K562 (cell line): ENCODE measurements at regions not wholly inside any gene's neighbourhood (a gene's known extent, or its start where the extent isn't known, plus 50 kb on each side); places are given as distances from the start of the nearest gene placed in this dataset.

Experiments used
- NBN ChIP-seq: fragments of 450-650 bp; IDR thresholded peaks from 2 replicates; pipeline ENCODE4 v1.6.1; 2016; ENCODE audit warnings: low read depth, mild to moderate bottlenecking
- NR2C2 ChIP-seq, 2 experiments: fragments of 200-800 bp in 1 of 2; sonication (Bioruptor generic) in 1 of 2; sonication (generic) in 1 of 2; formaldehyde crosslinking in 1 of 2; IDR thresholded peaks; 2 replicates each; pipeline versions ENCODE4 v1.6.1 to v1.8.0; 2016 to 2022; ENCODE audit warnings: mild to moderate bottlenecking in 1 of 2, missing compliant biosample characterization in 1 of 2, missing genetic modification characterization in 1 of 2, missing genetic modification reagents in 1 of 2
- RBFOX2 ChIP-seq: fragments of 200-400 bp; formaldehyde crosslinking; IDR thresholded peaks from 2 replicates; pipeline ENCODE4 v1.6.1; 2017; ENCODE audit warnings: low read depth, mild to moderate bottlenecking, low read length, moderate library complexity
- YY1 ChIP-seq, 3 experiments: IDR thresholded peaks; 2 replicates each; pipeline ENCODE4 v1.6.1; 2011; ENCODE audit warnings: low read length in 2 of 3, mild to moderate bottlenecking in 2 of 3, moderate library complexity in 2 of 3, borderline replicate concordance in 1 of 3, control low read depth in 1 of 3, low read depth in 1 of 3; ENCODE audit not compliant: insufficient read depth in 3 of 3, insufficient replicate concordance in 2 of 3, control insufficient read depth in 1 of 3, insufficient read length in 1 of 3; ENCODE audit errors: extremely low read depth in 1 of 3
- ZNF644 ChIP-seq: fragments of 200-800 bp; sonication (Bioruptor generic); IDR thresholded peaks from 2 replicates; pipeline ENCODE4 v1.6.1; 2016; ENCODE audit warnings: low read depth, missing genetic modification characterization, missing compliant biosample characterization
- TF ChIP-seq, protein P1 (sequence below): fragments of 450-650 bp; IDR thresholded peaks from 2 replicates; pipeline ENCODE4 v1.7.1; 2018; ENCODE audit warnings: mild to moderate bottlenecking, low read depth; ENCODE audit not compliant: partially characterized antibody
- TF ChIP-seq, protein P2 (sequence below), 3 experiments: IDR thresholded peaks in 2 of 3; conservative IDR thresholded peaks in 1 of 3; 2 replicates each; pipeline ENCODE4 v1.5.1; 2011 to 2012; ENCODE audit warnings: low read length in 3 of 3, mild to moderate bottlenecking in 3 of 3, control low read depth in 2 of 3, improper control_type of control experiment in 1 of 3, inconsistent platforms in 1 of 3, low read depth in 1 of 3, mixed read lengths in 1 of 3, moderate library complexity in 1 of 3; ENCODE audit not compliant: insufficient read depth in 2 of 3

DNA sequence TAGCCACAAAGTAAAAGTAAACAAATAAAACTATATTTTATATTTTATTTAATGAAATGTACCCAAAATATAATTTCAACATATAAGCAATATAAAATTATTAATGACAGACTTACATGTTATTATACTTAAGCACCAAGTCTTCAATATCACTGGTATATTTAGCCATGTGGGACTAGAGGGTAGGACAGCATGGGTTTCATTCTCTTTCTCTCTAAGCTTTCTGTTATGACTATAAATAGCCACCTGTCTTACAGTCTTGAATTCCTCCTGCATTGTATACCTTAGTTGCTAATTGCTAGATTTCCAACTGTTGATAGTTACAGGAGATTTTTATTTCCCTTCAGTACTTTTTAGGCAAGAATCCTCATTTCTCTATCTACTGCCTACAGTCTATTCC lies 63.1 kb upstream of the LIN7A start:
- TF ChIP-seq, protein P1, sequence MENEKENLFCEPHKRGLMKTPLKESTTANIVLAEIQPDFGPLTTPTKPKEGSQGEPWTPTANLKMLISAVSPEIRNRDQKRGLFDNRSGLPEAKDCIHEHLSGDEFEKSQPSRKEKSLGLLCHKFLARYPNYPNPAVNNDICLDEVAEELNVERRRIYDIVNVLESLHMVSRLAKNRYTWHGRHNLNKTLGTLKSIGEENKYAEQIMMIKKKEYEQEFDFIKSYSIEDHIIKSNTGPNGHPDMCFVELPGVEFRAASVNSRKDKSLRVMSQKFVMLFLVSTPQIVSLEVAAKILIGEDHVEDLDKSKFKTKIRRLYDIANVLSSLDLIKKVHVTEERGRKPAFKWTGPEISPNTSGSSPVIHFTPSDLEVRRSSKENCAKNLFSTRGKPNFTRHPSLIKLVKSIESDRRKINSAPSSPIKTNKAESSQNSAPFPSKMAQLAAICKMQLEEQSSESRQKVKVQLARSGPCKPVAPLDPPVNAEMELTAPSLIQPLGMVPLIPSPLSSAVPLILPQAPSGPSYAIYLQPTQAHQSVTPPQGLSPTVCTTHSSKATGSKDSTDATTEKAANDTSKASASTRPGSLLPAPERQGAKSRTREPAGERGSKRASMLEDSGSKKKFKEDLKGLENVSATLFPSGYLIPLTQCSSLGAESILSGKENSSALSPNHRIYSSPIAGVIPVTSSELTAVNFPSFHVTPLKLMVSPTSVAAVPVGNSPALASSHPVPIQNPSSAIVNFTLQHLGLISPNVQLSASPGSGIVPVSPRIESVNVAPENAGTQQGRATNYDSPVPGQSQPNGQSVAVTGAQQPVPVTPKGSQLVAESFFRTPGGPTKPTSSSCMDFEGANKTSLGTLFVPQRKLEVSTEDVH = no peak
- TF ChIP-seq NBN = no peak
- TF ChIP-seq YY1 (IDR thresholded peaks at IDR 0.05; ENCODE audit: borderline replicate concordance in 1 of 3, control insufficient read depth in 1 of 3, extremely low read depth in 1 of 3, insufficient read depth in 3 of 3, insufficient read length in 1 of 3, insufficient replicate concordance in 2 of 3, low read depth in 1 of 3, low read length in 2 of 3) = no peak
- no peak for TF ChIP-seq RBFOX2
- TF ChIP-seq, protein P2, sequence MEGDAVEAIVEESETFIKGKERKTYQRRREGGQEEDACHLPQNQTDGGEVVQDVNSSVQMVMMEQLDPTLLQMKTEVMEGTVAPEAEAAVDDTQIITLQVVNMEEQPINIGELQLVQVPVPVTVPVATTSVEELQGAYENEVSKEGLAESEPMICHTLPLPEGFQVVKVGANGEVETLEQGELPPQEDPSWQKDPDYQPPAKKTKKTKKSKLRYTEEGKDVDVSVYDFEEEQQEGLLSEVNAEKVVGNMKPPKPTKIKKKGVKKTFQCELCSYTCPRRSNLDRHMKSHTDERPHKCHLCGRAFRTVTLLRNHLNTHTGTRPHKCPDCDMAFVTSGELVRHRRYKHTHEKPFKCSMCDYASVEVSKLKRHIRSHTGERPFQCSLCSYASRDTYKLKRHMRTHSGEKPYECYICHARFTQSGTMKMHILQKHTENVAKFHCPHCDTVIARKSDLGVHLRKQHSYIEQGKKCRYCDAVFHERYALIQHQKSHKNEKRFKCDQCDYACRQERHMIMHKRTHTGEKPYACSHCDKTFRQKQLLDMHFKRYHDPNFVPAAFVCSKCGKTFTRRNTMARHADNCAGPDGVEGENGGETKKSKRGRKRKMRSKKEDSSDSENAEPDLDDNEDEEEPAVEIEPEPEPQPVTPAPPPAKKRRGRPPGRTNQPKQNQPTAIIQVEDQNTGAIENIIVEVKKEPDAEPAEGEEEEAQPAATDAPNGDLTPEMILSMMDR (IDR thresholded peaks at IDR 0.05 in 2 of 3, conservative IDR thresholded peaks at IDR 0.05 in 1 of 3; ENCODE audit: insufficient read depth in 2 of 3, low read depth in 1 of 3, low read length in 3 of 3) = no peak
- TF ChIP-seq ZNF644 (tag) = no peak
- TF ChIP-seq NR2C2 (CRISPR knock-in tag; IDR thresholded peaks at IDR 0.05) = no peak
- TF ChIP-seq NR2C2 (tag; IDR thresholded peaks at IDR 0.05) = no peak
